WERI-Rb-1 (cell line): ENCODE measurements at regions not wholly inside any gene's neighbourhood (a gene's known extent, or its start where the extent isn't known, plus 50 kb on each side); places are given as distances from the start of the nearest gene placed in this dataset.
"Not testable (repeated sequence)": the region's sequence is repeated elsewhere in the genome, so short reads cannot be mapped to it uniquely, and the experiment has no call there.

Experiments
- DNase-seq: peaks from one replicate; pipeline ENCODE4 v3.0.0-alpha.2; 2020
- H3K27ac ChIP-seq: fragments of 250-450 bp; sonication (Bioruptor Pico); 2 replicates; pipeline ENCODE4 v1.5.1; 2020; ENCODE audit warnings: mild to moderate bottlenecking, moderate library complexity
- H3K27me3 ChIP-seq: fragments of 250-450 bp; sonication (Bioruptor Pico); 2 replicates; pipeline ENCODE4 v1.5.1; 2021; ENCODE audit warnings: mild to moderate bottlenecking, low read depth, moderate library complexity; ENCODE audit not compliant: insufficient read depth, severe bottlenecking
- H3K36me3 ChIP-seq: fragments of 250-450 bp; sonication (Bioruptor Pico); 2 replicates; pipeline ENCODE4 v1.5.1; 2020; ENCODE audit warnings: mild to moderate bottlenecking, moderate library complexity
- H3K4me3 ChIP-seq: 2 replicates; pipeline ENCODE4 v1.5.1; 2011; ENCODE audit warnings: low read depth, mild to moderate bottlenecking, control low read depth, low read length
- H3K9me3 ChIP-seq: fragments of 250-450 bp; sonication (Bioruptor Pico); 2 replicates; pipeline ENCODE4 v1.5.1; 2021; ENCODE audit warnings: mild to moderate bottlenecking, moderate library complexity; ENCODE audit not compliant: severe bottlenecking
- TF ChIP-seq, protein P1 (sequence below): IDR thresholded peaks from 2 replicates; pipeline ENCODE4 v1.5.1; 2011; ENCODE audit warnings: low read depth, mild to moderate bottlenecking, control low read depth, inconsistent platforms, low read length

DNA sequence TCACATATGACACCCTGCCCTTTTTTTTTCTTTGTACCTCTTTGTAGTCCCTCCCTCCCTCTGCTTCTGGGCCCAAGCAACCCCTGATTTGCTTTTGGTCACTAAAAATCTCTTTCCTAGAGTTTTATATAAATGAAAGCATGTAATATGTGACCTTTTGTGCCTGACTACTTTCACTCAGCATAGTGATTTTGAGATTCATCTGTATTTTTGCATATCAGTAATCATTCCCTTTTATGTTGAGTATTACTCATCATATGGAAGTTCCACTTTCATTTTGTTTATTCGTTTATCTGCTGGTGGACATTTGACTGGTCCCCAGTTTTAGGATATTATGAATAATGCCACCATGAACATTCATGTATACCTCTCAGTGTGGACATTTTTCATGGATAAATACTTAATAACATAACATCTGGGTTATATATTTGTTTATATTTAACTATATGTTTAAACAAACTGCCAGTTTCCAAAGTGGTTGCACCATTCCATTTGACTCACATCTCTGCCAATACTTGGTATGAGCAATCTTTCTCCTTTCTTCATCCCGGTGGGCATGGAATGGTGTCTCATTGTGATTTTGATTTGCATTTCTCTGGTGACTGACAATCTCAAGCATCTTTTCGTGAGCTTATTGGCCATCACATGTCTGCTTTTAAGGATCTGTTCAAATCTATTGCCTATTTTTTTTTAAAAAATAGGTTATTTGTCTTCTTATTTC, 115.7 kb upstream of the S1PR3 start:
- no peaks in the 10 kb centered on the region for H3K9me3 ChIP-seq
- DNase-seq, result no peak
- H3K27ac ChIP-seq, result no peak overlapping the region
- no peaks in the 10 kb centered on the region for H3K27me3 ChIP-seq
- no peak overlapping the region for H3K4me3 ChIP-seq
- H3K36me3 ChIP-seq, result no peaks in the 10 kb centered on the region
- TF ChIP-seq, protein P1, sequence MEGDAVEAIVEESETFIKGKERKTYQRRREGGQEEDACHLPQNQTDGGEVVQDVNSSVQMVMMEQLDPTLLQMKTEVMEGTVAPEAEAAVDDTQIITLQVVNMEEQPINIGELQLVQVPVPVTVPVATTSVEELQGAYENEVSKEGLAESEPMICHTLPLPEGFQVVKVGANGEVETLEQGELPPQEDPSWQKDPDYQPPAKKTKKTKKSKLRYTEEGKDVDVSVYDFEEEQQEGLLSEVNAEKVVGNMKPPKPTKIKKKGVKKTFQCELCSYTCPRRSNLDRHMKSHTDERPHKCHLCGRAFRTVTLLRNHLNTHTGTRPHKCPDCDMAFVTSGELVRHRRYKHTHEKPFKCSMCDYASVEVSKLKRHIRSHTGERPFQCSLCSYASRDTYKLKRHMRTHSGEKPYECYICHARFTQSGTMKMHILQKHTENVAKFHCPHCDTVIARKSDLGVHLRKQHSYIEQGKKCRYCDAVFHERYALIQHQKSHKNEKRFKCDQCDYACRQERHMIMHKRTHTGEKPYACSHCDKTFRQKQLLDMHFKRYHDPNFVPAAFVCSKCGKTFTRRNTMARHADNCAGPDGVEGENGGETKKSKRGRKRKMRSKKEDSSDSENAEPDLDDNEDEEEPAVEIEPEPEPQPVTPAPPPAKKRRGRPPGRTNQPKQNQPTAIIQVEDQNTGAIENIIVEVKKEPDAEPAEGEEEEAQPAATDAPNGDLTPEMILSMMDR, result no peak

DNA sequence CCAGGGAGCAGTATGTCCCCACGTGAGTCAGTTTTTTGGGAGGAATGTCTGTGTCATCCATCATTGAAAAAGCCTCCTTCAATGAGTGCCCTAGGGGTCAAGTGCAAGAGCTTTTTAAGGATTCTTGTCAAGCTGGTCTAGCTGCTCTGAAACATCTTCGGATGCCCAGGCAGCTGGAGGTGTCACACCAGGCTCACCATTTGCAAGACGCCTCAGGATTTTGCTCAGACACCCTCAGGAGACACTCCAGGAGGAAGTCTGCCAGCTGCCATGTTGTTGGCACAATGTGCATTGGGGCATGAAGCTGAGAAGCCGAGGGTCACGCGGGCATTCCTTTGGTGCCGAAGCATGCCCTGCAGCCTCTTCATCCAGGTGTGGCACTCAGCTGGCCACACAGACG, 111.1 kb upstream of the S1PR3 start:
- TF ChIP-seq, protein P1, result no peak
- Histone ChIP-seq H3K9me3 (no peaks in the 10 kb centered on the region), H3K4me3 (no peak overlapping the region), H3K27ac (no peak overlapping the region), H3K27me3 (no peaks in the 10 kb centered on the region), H3K36me3 (no peaks in the 10 kb centered on the region)
- DNase-seq, result no peak

DNA sequence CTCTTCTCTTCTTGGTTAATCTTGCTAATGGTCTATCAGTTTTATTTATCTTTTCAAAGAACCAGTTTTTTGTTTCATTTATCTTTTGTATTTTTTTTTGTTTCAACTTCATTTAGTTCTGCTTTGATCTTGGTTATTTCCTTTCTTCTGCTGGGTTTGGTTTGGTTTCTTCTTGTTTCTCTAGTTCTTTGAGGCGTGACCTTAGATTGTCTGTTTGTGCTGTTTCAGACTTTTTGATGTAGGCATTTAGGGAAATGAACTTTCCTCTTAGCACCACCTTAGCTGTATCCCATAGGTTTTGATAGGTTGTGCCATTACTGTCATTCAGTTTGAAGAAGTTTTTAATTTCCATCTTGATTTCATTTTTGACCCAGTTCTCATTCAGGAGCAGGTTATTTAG, 107.0 kb upstream of the S1PR3 start:
- H3K36me3 ChIP-seq, H3K9me3 ChIP-seq, H3K27me3 ChIP-seq, H3K27ac ChIP-seq, DNase-seq, H3K4me3 ChIP-seq: not testable (repeated sequence)

DNA sequence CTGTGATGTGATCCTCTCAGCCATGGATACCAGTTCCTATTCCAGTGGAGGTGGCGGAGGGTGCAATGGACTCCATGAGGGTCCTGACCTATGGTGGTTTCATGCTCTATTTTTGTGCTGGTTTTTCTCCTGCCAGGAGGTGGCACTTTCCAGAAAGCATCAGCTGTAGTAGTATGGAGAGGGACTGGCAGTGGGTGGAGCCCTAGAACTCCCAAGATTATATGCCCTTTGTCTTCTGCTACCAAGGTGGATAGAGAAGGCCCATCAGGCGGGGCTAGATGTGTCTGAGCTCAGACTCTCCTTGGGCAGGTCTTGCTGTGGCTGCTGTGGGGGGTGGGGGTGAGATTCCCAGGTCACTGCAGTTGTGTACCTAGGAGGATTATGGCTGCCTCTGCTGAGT, 104.5 kb upstream of the S1PR3 start:
- not testable (repeated sequence) for DNase-seq, H3K27ac ChIP-seq, H3K4me3 ChIP-seq, H3K27me3 ChIP-seq, H3K9me3 ChIP-seq, H3K36me3 ChIP-seq

DNA sequence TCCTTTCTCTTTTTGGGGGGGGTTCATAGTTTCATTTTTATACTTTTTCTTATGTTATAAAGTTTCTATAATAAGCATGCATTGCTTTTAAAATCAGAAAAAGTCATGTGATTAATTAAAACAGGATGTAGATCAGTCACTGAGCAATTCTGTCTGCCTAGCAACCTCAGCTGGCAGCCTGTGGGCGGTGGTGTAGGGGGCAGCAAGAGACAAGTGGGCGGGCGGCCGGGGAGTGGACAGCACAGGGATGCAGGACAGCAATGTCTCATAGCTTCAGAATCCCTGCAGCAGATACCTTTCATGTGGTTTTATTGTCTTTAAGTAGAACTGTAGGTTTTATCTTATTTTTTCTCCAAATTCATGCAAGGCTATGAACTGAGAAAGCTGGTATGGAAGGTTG, 101.9 kb upstream of the S1PR3 start:
- DNase-seq, result no peak
- Histone ChIP-seq H3K9me3 (no peaks in the 10 kb centered on the region), H3K4me3 (no peak overlapping the region), H3K27me3 (no peaks in the 10 kb centered on the region), H3K27ac (no peak overlapping the region), H3K36me3 (no peaks in the 10 kb centered on the region)
- TF ChIP-seq, protein P1, result no peak

DNA sequence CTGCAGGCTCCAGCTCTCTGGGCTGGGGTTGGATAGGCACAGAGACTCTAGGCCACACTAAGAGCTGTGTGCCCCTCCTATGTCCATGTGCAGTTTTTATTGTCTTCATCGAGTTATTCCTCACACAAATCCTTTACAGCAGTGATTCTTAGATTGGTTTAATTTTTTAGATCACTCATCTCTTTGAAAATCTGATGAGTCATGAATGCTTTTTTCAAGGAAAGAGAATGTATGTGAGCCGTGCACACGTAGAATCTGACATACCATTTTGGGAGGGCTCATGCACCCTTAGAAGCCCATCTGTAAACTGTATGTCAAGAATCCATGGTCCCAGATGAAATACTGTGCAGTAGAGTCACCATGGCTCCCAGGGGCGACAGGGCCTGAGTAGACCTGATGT, 100.7 kb upstream of the S1PR3 start:
- TF ChIP-seq, protein P1, result no peak
- Histone ChIP-seq H3K27ac (no peak overlapping the region), H3K4me3 (no peak overlapping the region), H3K36me3 (no peaks in the 10 kb centered on the region), H3K9me3 (no peaks in the 10 kb centered on the region), H3K27me3 (no peaks in the 10 kb centered on the region)
- DNase-seq, result no peak

DNA sequence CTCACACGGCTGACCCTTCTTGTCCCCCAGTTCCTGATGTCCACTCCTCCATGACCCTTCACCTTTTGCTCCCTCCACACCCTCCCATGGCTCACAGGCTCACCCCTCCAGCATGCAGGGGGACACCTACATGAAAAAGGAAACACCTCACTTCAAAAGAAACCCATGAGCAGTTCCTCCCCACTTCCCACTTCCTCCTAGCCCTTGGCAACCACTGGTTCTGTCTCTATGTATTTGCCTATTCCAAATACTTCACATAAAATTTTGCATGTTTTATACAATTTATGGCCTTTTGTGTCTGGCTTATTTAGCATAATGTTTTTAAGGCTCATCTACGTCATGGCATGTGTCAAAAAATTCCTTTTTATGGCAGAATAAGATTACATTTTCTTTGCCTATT, 100.2 kb upstream of the S1PR3 start:
- Histone ChIP-seq H3K36me3 (no peaks in the 10 kb centered on the region), H3K27me3 (no peaks in the 10 kb centered on the region), H3K9me3 (no peaks in the 10 kb centered on the region), H3K27ac (no peak overlapping the region), H3K4me3 (no peak overlapping the region)
- TF ChIP-seq, protein P1, result no peak
- DNase-seq, result no peak
